DMS153 treated with DMSO at 0.1 percent for 48 hours (cell line): ENCODE measurements at regions not wholly inside any gene's neighbourhood (a gene's known extent, or its start where the extent isn't known, plus 50 kb on each side); places are given as distances from the start of the nearest gene placed in this dataset.
A peak's percentile ranks its signal among the peaks of the same experiment; 100 is the strongest.

Experiments
- DNase-seq: peaks from one replicate; lab custom pipeline; 2025; ENCODE audit not compliant: unreplicated experiment; lab: John Stamatoyannopoulos, UW

GRCh38 chr13:47350334-47351124 is 453.7 kb upstream of the HTR2A start:
- no peak for DNase-seq

GRCh38 chr13:47349211-47349610 is 452.4 kb upstream of the HTR2A start:
- DNase-seq, result no peak

GRCh38 chr13:47337781-47338507 is 441.1 kb upstream of the HTR2A start:
- DNase-seq, result no peak

GRCh38 chr13:47334173-47334572 is 437.3 kb upstream of the HTR2A start:
- DNase-seq, result no peak

GRCh38 chr13:47332149-47332548 is 435.3 kb upstream of the HTR2A start:
- DNase-seq, result no peak

GRCh38 chr13:47330031-47330430 is 433.2 kb upstream of the HTR2A start:
- no peak for DNase-seq

- DNase-seq, result no peak
These were observed 431.0 kb upstream of the HTR2A start for GRCh38 chr13:47327861-47328260.

- no peak for DNase-seq
These were observed 429.2 kb upstream of the HTR2A start for GRCh38 chr13:47326061-47326460.

GRCh38 chr13:47317356-47317755 is 420.5 kb upstream of the HTR2A start:
- DNase-seq, result peak; percentile 18

- DNase-seq, result no peak
These were observed 413.5 kb upstream of the HTR2A start for GRCh38 chr13:47310401-47310800.

- DNase-seq, result no peak
These were observed 410.1 kb upstream of the HTR2A start for GRCh38 chr13:47306991-47307390.

- no peak for DNase-seq
These were observed 406.8 kb upstream of the HTR2A start for GRCh38 chr13:47303626-47304025.

GRCh38 chr13:47299304-47299703 is 402.5 kb upstream of the HTR2A start:
- no peak for DNase-seq

- DNase-seq, result no peak
These were observed 401.7 kb upstream of the HTR2A start for GRCh38 chr13:47298506-47298905.

- DNase-seq, result no peak
These were observed 397.8 kb upstream of the HTR2A start for GRCh38 chr13:47294691-47295090.

GRCh38 chr13:47291107-47291656 is 394.3 kb upstream of the HTR2A start:
- DNase-seq, result no peak

GRCh38 chr13:47289567-47289966 is 392.7 kb upstream of the HTR2A start:
- no peak for DNase-seq

GRCh38 chr13:47288546-47288945 is 391.7 kb upstream of the HTR2A start:
- no peak for DNase-seq

- no peak for DNase-seq
These were observed 390.5 kb upstream of the HTR2A start for GRCh38 chr13:47287291-47287751.

GRCh38 chr13:47281991-47282390 is 385.1 kb upstream of the HTR2A start:
- DNase-seq, result no peak

GRCh38 chr13:47279920-47280319 is 383.1 kb upstream of the HTR2A start:
- DNase-seq, result no peak

GRCh38 chr13:47277774-47278173 is 380.9 kb upstream of the HTR2A start:
- DNase-seq, result no peak
